GM12878 (cell line): ENCODE measurements at regions not wholly inside any gene's neighbourhood (a gene's known extent, or its start where the extent isn't known, plus 50 kb on each side); places are given as distances from the start of the nearest gene placed in this dataset.

ENCODE experiments used
- ATAC-seq: fragments of 200-7000 bp; cut with Tn5 transposase; 3 replicates; pipeline ENCODE4 v1.9.1; 2020; ENCODE audit warnings: mild to moderate bottlenecking, moderate library complexity
- BruUV-seq: library from RNA; stranded (reverse); fragments of 400-500 nt; replicated peaks from 2 replicates; lab custom pipeline; 2021; lab: Mats Ljungman, UMichigan
- CTCF ChIA-PET: fragments of 300-600 bp; sonication (Branson Sonifier 250); formaldehyde crosslinking; extraction: SDS; loops from one replicate; lab custom pipeline; 2021; ENCODE audit warnings: inconsistent platforms; lab: Yijun Ruan, JAX
- POLR2A ChIA-PET: fragments of 350-600 bp; formaldehyde crosslinking; extraction: SDS; loops from one replicate; lab custom pipeline; 2021; ENCODE audit warnings: inconsistent platforms; lab: Charles Lee
- RAD21 ChIA-PET: fragments of 300-600 bp; sonication (Branson Sonifier 250); formaldehyde crosslinking; loops from one replicate; lab custom pipeline; 2023; ENCODE audit warnings: antibody characterized with exemption; ENCODE audit not compliant: unreplicated experiment; lab: Charles Lee
- SMC1A ChIA-PET: fragments of 300-600 bp; sonication (Branson Sonifier 250); formaldehyde crosslinking; loops from one replicate; lab custom pipeline; 2023; ENCODE audit not compliant: unreplicated experiment, uncharacterized antibody; lab: Charles Lee
- DNase-seq: peaks from one replicate; pipeline ENCODE4 v3.0.0-alpha.2; 2011; ENCODE audit warnings: low read depth, low spot score
- FAIRE-seq: peaks from 3 replicates; lab custom pipeline; 2011; peaks lifted over from hg19 to GRCh38; lab: Jason Lieb, UNC
- H2AFZ ChIP-seq: 2 replicates; pipeline ENCODE4 v1.6.0; 2011; ENCODE audit warnings: low read depth, low read length, control low read depth; ENCODE audit not compliant: control insufficient read depth
- H3K27ac ChIP-seq: 2 replicates; pipeline ENCODE4 v1.5.1; 2011; ENCODE audit warnings: control low read depth; ENCODE audit not compliant: control insufficient read depth, insufficient read depth
- H3K27me3 ChIP-seq, 2 experiments: replicated peaks in 1 of 2; 2 replicates each; pipeline versions ENCODE4 v1.6.0 to v1.6.1; 2011; ENCODE audit warnings: low read length in 1 of 2; ENCODE audit not compliant: control insufficient read depth in 2 of 2, insufficient read depth in 2 of 2
- H3K36me3 ChIP-seq, 2 experiments: 2 replicates each; pipeline ENCODE4 v1.5.1; 2011; ENCODE audit warnings: low read length in 1 of 2; ENCODE audit not compliant: control insufficient read depth in 2 of 2, insufficient read depth in 2 of 2
- H3K4me1 ChIP-seq: 2 replicates; pipeline ENCODE4 v1.6.1; 2011; ENCODE audit warnings: mild to moderate bottlenecking, low read length, moderate library complexity, mixed read lengths; ENCODE audit not compliant: control insufficient read depth, insufficient read depth
- H3K4me2 ChIP-seq: 2 replicates; pipeline ENCODE4 v1.6.0; 2011; ENCODE audit warnings: control low read depth; ENCODE audit not compliant: control insufficient read depth, insufficient read depth
- H3K4me3 ChIP-seq: fragments of 200-600 bp; sonication (generic); 2 replicates; pipeline ENCODE4 v1.5.1; 2016
- H3K79me2 ChIP-seq: 2 replicates; pipeline ENCODE4 v1.6.0; 2011; ENCODE audit warnings: low read length; ENCODE audit not compliant: control insufficient read depth, insufficient read depth
- H3K9ac ChIP-seq: 2 replicates; pipeline ENCODE4 v1.8.0; 2011; ENCODE audit warnings: low read length, control low read depth, mixed read lengths; ENCODE audit not compliant: control insufficient read depth, insufficient read depth
- H3K9me3 ChIP-seq: replicated peaks from 3 replicates; pipeline ENCODE4 v1.5.1; 2011; ENCODE audit warnings: mild to moderate bottlenecking, low read length; ENCODE audit not compliant: control insufficient read depth, insufficient read depth
- H4K20me1 ChIP-seq: 2 replicates; pipeline ENCODE4 v1.6.0; 2011; ENCODE audit not compliant: control insufficient read depth, insufficient read depth
- EGR1 ChIP-seq, 2 experiments: IDR thresholded peaks; 1 replicate in 1 of 2; 2 replicates in 1 of 2; pipeline ENCODE4 v1.6.1; 2011 to 2012; ENCODE audit warnings: low read depth in 2 of 2, low read length in 2 of 2, borderline replicate concordance in 1 of 2, mild to moderate bottlenecking in 1 of 2, moderate library complexity in 1 of 2
- HCFC1 ChIP-seq: fragments of 150-350 bp; IDR thresholded peaks from 2 replicates; pipeline ENCODE4 v1.6.1; 2014; ENCODE audit warnings: low read length
- NBN ChIP-seq: fragments of 450-650 bp; IDR thresholded peaks from 2 replicates; pipeline ENCODE4 v1.6.1; 2016
- NFXL1 ChIP-seq: fragments of 450-650 bp; IDR thresholded peaks from 2 replicates; pipeline ENCODE4 v1.6.1; 2017; ENCODE audit warnings: antibody characterized with exemption, mild to moderate bottlenecking, borderline replicate concordance
- USF1 ChIP-seq: IDR thresholded peaks from 2 replicates; pipeline ENCODE4 v1.6.1; 2011; ENCODE audit warnings: borderline replicate concordance, low read depth, mild to moderate bottlenecking, moderate library complexity, mixed read lengths, low read length; ENCODE audit not compliant: insufficient read depth; ENCODE audit errors: extremely low read length
- ZZZ3 ChIP-seq: IDR thresholded peaks from 2 replicates; pipeline ENCODE4 v1.6.1; 2011; ENCODE audit warnings: low read depth; ENCODE audit not compliant: control insufficient read depth, insufficient read length
- WGBS: methylation state at CpG from one replicate; pipeline ENCODE4 v1.1.6; 2016; ENCODE audit warnings: low lambda C conversion rate; ENCODE audit not compliant: insufficient replicate concordance, insufficient coverage; ENCODE audit errors: missing lambda C conversion rate; 5-methylcytosine and 5-hydroxymethylcytosine counted together
- in situ Hi-C: fragments of 300-500 bp; cut with MboI; formaldehyde crosslinking; loops from 9 replicates; pipeline ENCODE4 v1.14.3; 2018; ENCODE audit warnings: mixed read lengths
- intact Hi-C: fragments of 100-400 bp; cut with micrococcal nuclease; formaldehyde crosslinking; loops from one replicate; pipeline ENCODE4 v1.14.2; 2022; ENCODE audit not compliant: unreplicated experiment
- TF ChIP-seq, protein P1 (sequence below), 3 experiments: IDR thresholded peaks in 2 of 3; conservative IDR thresholded peaks in 1 of 3; 2 replicates each; pipeline ENCODE4 v1.5.1; 2011; ENCODE audit warnings: low read depth in 3 of 3, low read length in 3 of 3, mild to moderate bottlenecking in 3 of 3, control low read depth in 2 of 3, moderate library complexity in 2 of 3, inconsistent platforms in 1 of 3, mixed read lengths in 1 of 3; ENCODE audit not compliant: control insufficient read depth in 2 of 3, insufficient read depth in 1 of 3; ENCODE audit errors: extremely low read depth in 1 of 3

DNA sequence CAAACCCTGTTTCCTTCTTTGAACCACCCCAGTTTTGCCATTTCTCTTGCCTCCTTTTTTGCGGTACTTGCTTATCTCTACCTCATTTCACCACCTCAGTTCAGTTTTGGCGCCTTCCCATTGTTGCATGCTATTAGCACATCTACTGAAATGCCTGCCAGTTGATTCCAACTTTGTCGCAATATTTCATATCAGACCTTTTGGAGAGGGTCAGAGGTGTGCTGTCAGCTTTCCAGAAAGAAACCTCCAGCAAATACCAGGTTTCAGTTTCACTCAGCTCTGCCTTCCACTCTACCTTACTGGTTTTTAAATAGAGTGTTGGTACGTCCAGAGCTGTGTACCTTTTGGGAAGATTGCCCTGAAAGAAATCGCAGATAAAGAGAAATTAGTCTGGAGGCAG, 91.9 kb upstream of the CPEB2 start:
- FAIRE-seq (no peak), ATAC-seq (no peak)
- SMC1A ChIA-PET: no interaction called here
- H3K79me2 ChIP-seq: no peaks in the 10 kb centered on the region
- no peaks in the 10 kb centered on the region for H3K4me1 ChIP-seq
- no peaks in the 10 kb centered on the region for H3K36me3 ChIP-seq
- no peak overlapping the region for H3K4me3 ChIP-seq
- BruUV-seq: no TSS peak
- no peak overlapping the region for H2AFZ ChIP-seq
- H3K27ac ChIP-seq: no peak overlapping the region
- in situ Hi-C loops (no loop called here), intact Hi-C loops (no loop called here)
- no peak overlapping the region for H3K4me2 ChIP-seq
- no peak for TF ChIP-seq ZZZ3
- no peak for TF ChIP-seq HCFC1
- no peak for TF ChIP-seq EGR1 (IDR thresholded peaks at IDR 0.05; ENCODE audit: borderline replicate concordance in 1 of 2, low read depth in 2 of 2, low read length in 2 of 2)
- TF ChIP-seq NFXL1: no peak
- no peak for TF ChIP-seq NBN
- TF ChIP-seq, protein P1, sequence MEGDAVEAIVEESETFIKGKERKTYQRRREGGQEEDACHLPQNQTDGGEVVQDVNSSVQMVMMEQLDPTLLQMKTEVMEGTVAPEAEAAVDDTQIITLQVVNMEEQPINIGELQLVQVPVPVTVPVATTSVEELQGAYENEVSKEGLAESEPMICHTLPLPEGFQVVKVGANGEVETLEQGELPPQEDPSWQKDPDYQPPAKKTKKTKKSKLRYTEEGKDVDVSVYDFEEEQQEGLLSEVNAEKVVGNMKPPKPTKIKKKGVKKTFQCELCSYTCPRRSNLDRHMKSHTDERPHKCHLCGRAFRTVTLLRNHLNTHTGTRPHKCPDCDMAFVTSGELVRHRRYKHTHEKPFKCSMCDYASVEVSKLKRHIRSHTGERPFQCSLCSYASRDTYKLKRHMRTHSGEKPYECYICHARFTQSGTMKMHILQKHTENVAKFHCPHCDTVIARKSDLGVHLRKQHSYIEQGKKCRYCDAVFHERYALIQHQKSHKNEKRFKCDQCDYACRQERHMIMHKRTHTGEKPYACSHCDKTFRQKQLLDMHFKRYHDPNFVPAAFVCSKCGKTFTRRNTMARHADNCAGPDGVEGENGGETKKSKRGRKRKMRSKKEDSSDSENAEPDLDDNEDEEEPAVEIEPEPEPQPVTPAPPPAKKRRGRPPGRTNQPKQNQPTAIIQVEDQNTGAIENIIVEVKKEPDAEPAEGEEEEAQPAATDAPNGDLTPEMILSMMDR (IDR thresholded peaks at IDR 0.05 in 2 of 3, conservative IDR thresholded peaks at IDR 0.05 in 1 of 3; ENCODE audit: control insufficient read depth in 2 of 3, extremely low read depth in 1 of 3, insufficient read depth in 1 of 3, low read depth in 3 of 3, low read length in 3 of 3): no peak
- TF ChIP-seq USF1: no peak
- TF ChIP-seq, all 136 proteins: peak for 0
- RAD21 ChIA-PET: no interaction called here
- DNase-seq: no peak
- Histone ChIP-seq H3K9ac (no peak overlapping the region), H3K9me3 (no peaks in the 10 kb centered on the region; the same call in 2 of the 3 replicates), H3K27me3 (no peaks in the 10 kb centered on the region), H4K20me1 (no peaks in the 10 kb centered on the region)
- WGBS: 60% methylated on average over 5 of the region's 5 CpGs
- POLR2A ChIA-PET: no interaction called here
- CTCF ChIA-PET: interaction anchor here (0.6 to 1.2 kb wide), 2 partner anchors 97 to 1685 kb away, joined by 3 read pairs; no protein-coding TSS in a partner anchor
